ENCODE measurements at regions not wholly inside any gene's neighbourhood (a gene's known extent, or its start where the extent isn't known, plus 50 kb on each side); places are given as distances from the start of the nearest gene placed in this dataset.
"Not testable (repeated sequence)": the region's sequence is repeated elsewhere in the genome, so short reads cannot be mapped to it uniquely, and the experiment has no call there.

- DNase-seq, result no peak
Measured at GRCh38 chr9:86515221-86515620, 161.0 kb upstream of the TUT7 start.

DNA sequence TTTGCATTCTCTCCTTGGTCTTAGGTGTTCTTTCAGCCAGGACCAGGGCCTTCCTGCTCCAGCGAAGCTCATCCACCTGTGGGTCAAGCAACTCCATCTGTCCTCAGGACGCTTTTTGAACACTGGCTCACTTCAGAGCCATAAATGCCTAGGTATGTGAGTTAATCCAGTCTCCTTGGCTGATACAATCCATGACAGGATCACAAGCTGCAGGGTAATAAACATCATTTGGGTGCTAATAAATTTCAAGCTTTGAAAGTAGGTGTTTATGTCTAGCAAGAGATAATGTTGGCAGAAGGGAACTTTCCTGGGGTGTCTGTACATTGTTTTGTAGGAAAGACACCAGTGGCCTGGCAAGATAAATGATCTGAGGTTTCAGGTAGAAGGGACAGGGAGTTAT is 159.2 kb upstream of the TUT7 start:
- DNase-seq, result no peak

- DNase-seq, result no peak
Measured at GRCh38 chr9:86512929-86513328, 158.7 kb upstream of the TUT7 start.

- no peak for DNase-seq
Measured at GRCh38 chr9:86511614-86512360, 157.6 kb upstream of the TUT7 start.

- no peak for DNase-seq
Measured at GRCh38 chr9:86508208-86508903, 154.1 kb upstream of the TUT7 start.

DNA sequence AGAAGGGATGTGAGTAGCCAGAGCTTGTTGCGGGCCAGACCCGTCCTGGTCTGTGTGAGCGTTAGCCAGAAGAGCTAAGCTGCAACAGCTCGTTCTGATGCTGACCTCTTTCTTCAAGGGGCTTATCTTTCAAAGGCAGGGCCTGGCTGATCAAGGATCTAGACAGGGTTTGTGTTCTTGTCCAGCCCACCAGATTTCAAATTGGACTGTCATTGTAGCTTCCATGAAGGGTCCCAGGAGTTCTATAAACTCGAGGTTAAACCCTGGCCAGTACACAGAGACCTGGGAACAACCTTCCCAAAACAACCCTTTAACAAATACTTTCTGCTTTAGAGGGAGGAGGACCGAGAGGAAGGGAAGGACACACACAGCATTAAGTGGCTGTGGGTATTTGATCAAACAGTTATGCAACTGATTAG is 153.0 kb upstream of the TUT7 start:
- no peak for DNase-seq

- no peak for DNase-seq
Measured at GRCh38 chr9:86503942-86504341, 149.7 kb upstream of the TUT7 start.

GRCh38 chr9:86503314-86503713 is 149.1 kb upstream of the TUT7 start:
- no peak for DNase-seq

DNA sequence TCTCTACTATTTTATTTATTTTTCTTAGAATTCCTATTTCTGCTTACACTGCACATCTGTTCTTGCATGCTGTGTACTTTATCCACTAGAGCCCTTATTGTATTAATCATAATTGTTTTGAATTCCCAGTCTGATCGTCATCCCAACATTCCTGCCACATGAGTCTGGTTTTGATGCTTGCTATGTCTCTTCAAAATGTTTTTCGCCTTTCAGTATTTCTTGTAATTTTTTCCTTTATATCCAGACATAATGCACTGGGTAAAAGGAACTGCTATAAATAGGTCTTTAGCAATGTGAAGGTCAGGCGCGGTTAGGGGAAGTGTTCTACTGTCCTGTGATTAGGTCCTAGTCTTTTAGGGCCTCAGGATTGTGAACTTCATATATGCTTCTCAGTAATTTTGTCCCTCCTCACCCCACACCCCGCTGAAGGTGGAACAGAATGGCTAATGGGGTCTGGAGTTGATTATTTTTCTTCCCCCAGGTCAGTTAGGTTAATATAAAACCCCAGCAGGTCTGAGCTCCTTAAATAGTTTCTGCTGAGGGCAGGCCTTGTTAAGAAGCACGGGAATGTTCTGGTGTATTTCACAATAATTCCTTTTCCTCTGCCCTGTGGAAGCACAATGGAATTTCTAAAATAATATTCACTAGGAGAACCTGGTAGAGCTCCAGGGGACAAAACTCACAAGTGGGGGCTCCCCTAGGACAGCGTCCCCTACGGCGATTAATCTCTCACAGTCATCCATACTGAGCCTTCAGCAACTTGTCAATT is 146.6 kb upstream of the TUT7 start:
- DNase-seq, result no peak

DNA sequence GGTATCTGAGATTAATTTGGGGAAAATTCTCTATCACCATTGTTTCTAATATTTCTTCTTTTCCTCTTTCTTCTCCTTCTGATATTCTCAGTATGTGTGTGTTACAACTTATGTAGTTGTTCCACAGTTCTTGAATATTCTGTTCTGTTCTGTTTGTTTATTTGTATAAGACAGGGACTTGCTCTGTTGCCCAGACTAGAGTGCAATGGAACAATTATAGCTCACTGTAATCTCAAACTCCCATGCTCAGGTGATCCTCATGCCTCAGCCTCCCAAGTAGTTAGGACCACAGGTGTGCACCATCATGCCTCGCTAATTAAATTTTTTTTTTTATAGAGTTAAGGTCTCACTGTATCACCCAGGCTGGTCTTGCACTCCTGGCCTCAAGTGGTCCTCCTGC is 145.8 kb upstream of the TUT7 start:
- no peak for DNase-seq

- no peak for DNase-seq
Measured at GRCh38 chr9:86494644-86495111, 140.5 kb upstream of the TUT7 start.

GRCh38 chr9:86491468-86492266 is 137.5 kb upstream of the TUT7 start:
- no peak for DNase-seq

DNA sequence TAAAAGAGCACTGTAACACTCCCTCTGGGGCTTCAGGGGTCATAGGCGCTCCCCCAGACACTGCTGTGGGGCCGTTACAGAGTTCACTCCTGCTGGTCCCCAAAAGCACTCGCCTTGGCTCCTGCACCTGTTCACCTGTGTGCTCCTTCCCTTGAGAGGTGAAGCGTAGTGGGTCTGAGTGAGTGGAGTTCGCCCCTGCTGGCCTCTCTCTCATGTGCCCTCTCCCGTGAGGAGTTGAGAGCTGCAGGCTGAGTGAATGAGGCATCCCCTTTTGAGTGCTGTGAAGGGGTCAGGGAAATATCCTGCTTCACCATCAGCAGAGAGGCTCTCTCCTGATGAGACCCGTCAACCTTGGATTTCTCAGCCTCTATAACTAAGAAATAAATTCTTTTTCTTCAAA is 134.6 kb upstream of the TUT7 start:
- DNase-seq, result no peak

DNA sequence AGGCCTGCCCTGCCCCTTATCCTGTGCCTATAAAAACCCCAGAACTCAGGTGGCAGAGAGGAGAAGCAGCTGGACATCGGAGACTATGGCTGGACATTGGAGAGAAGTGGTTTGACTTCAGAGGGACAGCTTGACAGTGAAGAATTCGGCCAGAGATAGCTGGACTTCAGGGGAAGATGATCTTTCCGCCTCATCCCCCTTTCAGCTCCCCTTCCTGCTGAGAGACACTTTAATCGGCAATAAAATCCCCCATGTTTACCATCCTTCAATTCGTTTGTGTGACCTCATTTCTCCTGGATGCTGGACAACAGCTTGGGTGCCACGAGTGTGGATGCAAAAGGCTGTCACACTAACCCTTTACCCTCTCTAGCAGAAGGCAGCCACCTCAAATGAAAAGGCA is 134.1 kb upstream of the TUT7 start:
- no peak for DNase-seq

DNA sequence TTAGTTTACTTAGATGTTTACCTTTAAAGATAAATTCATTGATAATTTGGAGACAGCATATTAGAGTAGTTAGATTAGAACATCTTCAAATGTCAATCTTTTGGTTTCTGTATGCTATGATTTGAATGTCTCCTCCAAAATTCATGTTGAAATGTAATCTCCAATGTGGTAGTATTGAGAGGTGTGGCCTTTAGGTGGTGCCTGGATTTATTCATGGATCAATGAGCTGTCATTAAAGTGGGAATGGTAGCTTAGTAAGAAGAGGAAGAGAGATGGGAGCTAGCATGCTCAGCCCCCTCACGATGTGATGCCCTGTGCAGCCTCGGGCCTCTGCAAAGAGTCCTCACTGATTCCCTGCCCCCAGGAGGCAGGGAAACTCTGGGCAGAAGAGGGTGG is 133.6 kb upstream of the TUT7 start:
- DNase-seq, result no peak

GRCh38 chr9:86486891-86487837 is 133.0 kb upstream of the TUT7 start:
- peak; percentile 12 for DNase-seq

DNA sequence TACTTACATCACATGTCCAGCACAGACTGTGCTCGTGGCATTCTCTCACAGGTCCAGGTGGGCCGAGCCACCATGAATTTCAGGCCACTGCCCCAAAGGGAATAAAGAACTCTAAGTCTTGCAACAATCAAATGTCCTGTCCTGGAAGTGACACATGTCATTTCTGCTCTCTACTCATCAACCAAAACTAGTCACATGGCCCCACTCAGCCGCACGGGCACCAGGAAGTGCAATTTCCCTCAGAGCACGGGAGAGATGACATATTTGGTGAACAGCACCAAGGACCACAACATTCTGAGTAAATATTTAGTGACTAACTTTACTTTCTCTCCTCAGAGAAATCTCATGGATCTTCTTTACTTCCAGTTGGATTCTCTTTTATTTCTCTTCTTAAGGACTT is 131.1 kb upstream of the TUT7 start:
- no peak for DNase-seq

- DNase-seq, result no peak
Measured at GRCh38 chr9:86483496-86483895, 129.3 kb upstream of the TUT7 start.

- no peak for DNase-seq
Measured at GRCh38 chr9:86481466-86481865, 127.3 kb upstream of the TUT7 start.

GRCh38 chr9:86475255-86475654 is 121.0 kb upstream of the TUT7 start:
- DNase-seq, result not testable (repeated sequence)

DNA sequence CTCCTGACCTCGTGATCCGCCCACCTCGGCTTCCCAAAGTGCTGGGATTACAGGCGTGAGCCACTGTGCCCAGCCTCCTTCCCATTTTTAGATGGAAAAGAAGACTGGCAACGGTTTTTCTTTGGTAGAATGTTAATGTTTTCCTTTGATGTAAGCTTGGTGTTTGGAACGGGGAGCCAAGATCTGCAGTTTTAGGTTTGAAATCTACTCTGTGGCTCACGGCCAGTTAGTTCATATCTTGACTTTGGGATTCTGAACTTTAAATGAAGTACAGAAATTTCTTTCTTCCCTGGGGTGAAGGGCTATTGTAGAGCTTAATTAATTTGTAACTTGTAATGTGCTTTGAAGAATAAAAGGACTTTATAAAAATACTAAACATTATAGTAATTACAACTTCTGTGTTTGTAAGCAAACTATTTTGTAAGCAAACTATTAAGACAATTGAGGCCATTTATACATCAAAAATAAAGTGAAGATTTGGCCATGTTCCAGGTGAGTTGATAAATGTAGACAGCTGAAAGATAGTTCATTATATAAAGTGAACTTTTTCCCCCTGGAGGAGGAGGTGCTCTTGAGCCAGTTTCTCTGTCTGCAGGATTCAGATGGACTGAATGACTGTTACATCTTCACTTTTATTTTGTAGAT is 117.1 kb upstream of the TUT7 start:
- DNase-seq, result no peak

All from NCI-H2029 (cell line).